IPS DF 4.7 (cell line): ENCODE measurements at regions not wholly inside any gene's neighbourhood (a gene's known extent, or its start where the extent isn't known, plus 50 kb on each side); places are given as distances from the start of the nearest gene placed in this dataset.

Source experiments
- DNase-seq: peaks from one replicate; pipeline ENCODE4 v3.0.0-alpha.2; 2013; ENCODE audit warnings: low spot score; ENCODE audit errors: extremely low read depth

GRCh38 chr6:2468601-2468955, 223.2 kb upstream of the GMDS start:
- DNase-seq: no peak

- no peak for DNase-seq
Measured at GRCh38 chr6:2467929-2468600, 222.7 kb upstream of the GMDS start.

GRCh38 chr6:2465336-2465735, 219.9 kb upstream of the GMDS start:
- no peak for DNase-seq

- DNase-seq: no peak
Measured at GRCh38 chr6:2464641-2465040, 219.2 kb upstream of the GMDS start.

- no peak for DNase-seq
Measured at GRCh38 chr6:2462831-2463230, 217.4 kb upstream of the GMDS start.

GRCh38 chr6:2460216-2460745, 214.9 kb upstream of the GMDS start:
- no peak for DNase-seq

- no peak for DNase-seq
Measured at GRCh38 chr6:2454180-2454579, 208.8 kb upstream of the GMDS start.

- DNase-seq: no peak
Measured at GRCh38 chr6:2450546-2450945, 205.1 kb upstream of the GMDS start.

GRCh38 chr6:2449572-2449940, 204.2 kb upstream of the GMDS start:
- no peak for DNase-seq

GRCh38 chr6:2448826-2449571, 203.6 kb upstream of the GMDS start:
- peak; percentile 74 for DNase-seq

- no peak for DNase-seq
Measured at GRCh38 chr6:2447931-2448330, 202.5 kb upstream of the GMDS start.

GRCh38 chr6:2447318-2447920, 202.0 kb upstream of the GMDS start:
- no peak for DNase-seq

- no peak for DNase-seq
Measured at GRCh38 chr6:2441601-2442475, 196.4 kb upstream of the GMDS start.

- no peak for DNase-seq
Measured at GRCh38 chr6:2440516-2440915, 195.1 kb upstream of the GMDS start.

GRCh38 chr6:2439632-2440031, 194.2 kb upstream of the GMDS start:
- no peak for DNase-seq

- DNase-seq: no peak
Measured at GRCh38 chr6:2439082-2439481, 193.7 kb upstream of the GMDS start.

GRCh38 chr6:2436410-2437154, 191.2 kb upstream of the GMDS start:
- no peak for DNase-seq

GRCh38 chr6:2435323-2435722, 189.9 kb upstream of the GMDS start:
- no peak for DNase-seq

- DNase-seq: no peak
Measured at GRCh38 chr6:2434912-2435311, 189.5 kb upstream of the GMDS start.

- no peak for DNase-seq
Measured at GRCh38 chr6:2434116-2434515, 188.7 kb upstream of the GMDS start.

- DNase-seq: no peak
Measured at GRCh38 chr6:2433711-2434110, 188.3 kb upstream of the GMDS start.
